SK-N-SH (cell line): ENCODE measurements at regions not wholly inside any gene's neighbourhood (a gene's known extent, or its start where the extent isn't known, plus 50 kb on each side); places are given as distances from the start of the nearest gene placed in this dataset.

Source experiments
- CTCF ChIA-PET: fragments of 300-600, 350-600 bp; formaldehyde crosslinking; extraction: SDS; loops from one replicate; lab custom pipeline; 2021; lab: Yijun Ruan, JAX
- POLR2A ChIA-PET: fragments of 350-600 bp; sonication (Branson Sonifier 250); formaldehyde crosslinking; extraction: SDS; loops from one replicate; lab custom pipeline; 2020; ENCODE audit warnings: antibody characterized with exemption, inconsistent platforms; lab: Yijun Ruan, JAX
- DNase-seq: peaks from one replicate; pipeline ENCODE4 v3.0.0; 2012
- H2AFZ ChIP-seq: fragments of 200-600 bp; sonication (generic); 2 replicates; pipeline ENCODE4 v1.8.1; 2016; ENCODE audit warnings: antibody characterized with exemption, mild to moderate bottlenecking, low read depth
- H3F3A ChIP-seq: fragments of 200-600 bp; sonication (generic); replicated peaks from 2 replicates; pipeline ENCODE3; 2016; ENCODE audit warnings: antibody characterized with exemption, mild to moderate bottlenecking; ENCODE audit not compliant: insufficient read depth
- H3K27ac ChIP-seq, 2 experiments: fragments of 200-500 bp in 1 of 2; fragments of 200-600 bp in 1 of 2; sonication (Bioruptor generic) in 1 of 2; sonication (generic), shearing (Covaris generic) in 1 of 2; 2 replicates each; pipeline versions ENCODE4 v1.5.1 to v1.6.1; 2014 to 2016; ENCODE audit warnings: low read depth in 2 of 2, inconsistent platforms in 1 of 2, low read length in 1 of 2, mild to moderate bottlenecking in 1 of 2, mixed read lengths in 1 of 2
- H3K27me3 ChIP-seq: fragments of 200-600 bp; sonication (generic), shearing (Covaris generic); 2 replicates; pipeline ENCODE4 v1.6.1; 2016; ENCODE audit warnings: mixed run types; ENCODE audit not compliant: insufficient read depth
- H3K36me3 ChIP-seq, 2 experiments: fragments of 200-500 bp in 1 of 2; fragments of 200-600 bp in 1 of 2; sonication (Bioruptor generic) in 1 of 2; sonication (generic) in 1 of 2; replicated peaks in 1 of 2; 2 replicates each; pipeline versions ENCODE3 to v1.5.1; 2014 to 2016; ENCODE audit warnings: low read length in 1 of 2, mild to moderate bottlenecking in 1 of 2; ENCODE audit not compliant: insufficient read depth in 2 of 2, control insufficient read depth in 1 of 2
- H3K4me1 ChIP-seq, 2 experiments: fragments of 200-500 bp in 1 of 2; fragments of 200-600 bp in 1 of 2; sonication (Bioruptor generic) in 1 of 2; sonication (generic), shearing (Covaris generic) in 1 of 2; 2 replicates each; pipeline versions ENCODE4 v1.5.1 to v1.6.1; 2014 to 2016; ENCODE audit warnings: low read depth in 1 of 2, low read length in 1 of 2, mixed run types in 1 of 2; ENCODE audit not compliant: insufficient read depth in 2 of 2, control insufficient read depth in 1 of 2
- H3K4me2 ChIP-seq: fragments of 200-600 bp; sonication (generic), shearing (Covaris generic); 2 replicates; pipeline ENCODE4 v1.6.1; 2017; ENCODE audit warnings: mixed run types
- H3K4me3 ChIP-seq, 2 experiments: fragments of 200-500 bp in 1 of 2; fragments of 200-600 bp in 1 of 2; sonication (Bioruptor generic) in 1 of 2; sonication (generic), shearing (Covaris generic) in 1 of 2; 2 replicates each; pipeline versions ENCODE4 v1.5.1 to v1.8.1; 2014 to 2016; ENCODE audit warnings: low read depth in 2 of 2, inconsistent platforms in 1 of 2, low read length in 1 of 2, mild to moderate bottlenecking in 1 of 2, mixed read lengths in 1 of 2, moderate library complexity in 1 of 2
- H3K79me2 ChIP-seq: fragments of 200-600 bp; sonication (generic); 2 replicates; pipeline ENCODE4 v1.8.1; 2017; ENCODE audit warnings: mild to moderate bottlenecking; ENCODE audit not compliant: insufficient read depth
- H3K9ac ChIP-seq: fragments of 200-600 bp; sonication (generic); 2 replicates; pipeline ENCODE4 v1.6.1; 2017; ENCODE audit warnings: mixed run types
- H3K9me2 ChIP-seq: fragments of 200-600 bp; sonication (generic); 2 replicates; pipeline ENCODE4 v1.6.1; 2017; ENCODE audit warnings: mixed run types
- H3K9me3 ChIP-seq: fragments of 200-600 bp; sonication (generic); 2 replicates; pipeline ENCODE4 v1.6.1; 2017; ENCODE audit warnings: mixed run types, mild to moderate bottlenecking, moderate library complexity
- H4K20me1 ChIP-seq: fragments of 200-600 bp; sonication (generic); 2 replicates; pipeline ENCODE4 v1.6.1; 2017; ENCODE audit warnings: mild to moderate bottlenecking, mixed run types; ENCODE audit not compliant: insufficient read depth
- FOXJ3 ChIP-seq: sonication (generic); formaldehyde crosslinking; IDR thresholded peaks from 2 replicates; pipeline ENCODE4 v1.5.1; 2020; ENCODE audit warnings: mild to moderate bottlenecking, missing genetic modification reagents
- FOXM1 ChIP-seq: IDR thresholded peaks from 2 replicates; pipeline ENCODE4 v1.4.0; 2012; ENCODE audit warnings: low read depth, mild to moderate bottlenecking
- MEF2A ChIP-seq: IDR thresholded peaks from 2 replicates; pipeline ENCODE4 v1.4.0; 2012; ENCODE audit warnings: low read depth, borderline replicate concordance
- SIN3A ChIP-seq: IDR thresholded peaks from 2 replicates; pipeline ENCODE4 v1.6.1; 2012; ENCODE audit warnings: low read depth, mild to moderate bottlenecking, low read length, moderate library complexity, borderline replicate concordance
- WGBS: methylation state at CpG from one replicate; pipeline ENCODE4 v1.1.6; 2017; ENCODE audit warnings: low lambda C conversion rate; 5-methylcytosine and 5-hydroxymethylcytosine counted together
- TF ChIP-seq, protein P1 (sequence below): IDR thresholded peaks from 2 replicates; pipeline ENCODE4 v1.4.0; 2012; ENCODE audit warnings: low read depth, borderline replicate concordance
- TF ChIP-seq, protein P2 (sequence below): IDR thresholded peaks from 2 replicates; pipeline ENCODE4 v1.4.0; 2012; ENCODE audit warnings: low read depth, borderline replicate concordance

DNA sequence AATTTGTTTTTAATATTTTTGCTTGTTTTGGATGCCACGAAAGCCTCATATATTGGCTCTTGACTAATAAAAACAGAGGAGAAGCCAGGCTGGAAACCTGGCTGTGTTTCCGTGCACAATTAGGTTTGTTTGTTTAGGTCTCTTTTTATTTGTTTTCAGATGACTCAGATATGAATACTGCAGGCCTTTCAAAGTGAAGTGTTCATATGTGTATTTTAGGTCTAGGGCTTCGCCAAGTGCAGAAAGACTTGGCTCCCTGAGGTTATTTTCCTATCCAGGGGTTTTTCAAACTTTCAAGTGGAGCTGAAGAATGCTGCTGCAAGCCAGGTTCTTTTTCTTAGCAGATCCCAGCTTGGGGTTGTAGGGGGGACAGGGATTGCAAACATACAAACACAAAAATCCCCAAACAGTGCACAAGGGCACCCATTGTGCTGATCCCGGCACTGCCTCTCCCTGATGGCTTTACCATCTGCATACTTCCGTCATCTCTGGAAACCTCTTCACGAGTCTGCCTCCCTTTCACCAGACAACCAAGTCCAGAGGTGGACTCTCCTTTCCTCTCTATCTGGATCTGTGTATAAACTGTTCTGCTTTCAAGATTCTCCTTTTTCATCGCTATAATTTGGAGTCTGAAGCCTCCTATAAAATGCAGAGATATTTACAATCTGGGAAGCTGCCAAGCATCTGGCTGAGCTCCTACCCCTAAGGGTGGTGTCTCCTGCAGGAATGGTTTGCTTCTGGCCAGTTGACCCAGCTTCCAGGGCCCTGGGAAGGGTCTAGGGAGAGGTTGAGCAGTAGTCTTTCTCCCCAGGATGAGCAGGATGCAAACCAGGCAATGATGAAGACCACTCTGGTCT, 108.6 kb downstream of the SMIM20 start:
- Histone ChIP-seq H3K9me2 (no peaks in the 10 kb centered on the region), H3K9me3 (no peaks in the 10 kb centered on the region), H3K4me1 (peaks cover 0 to 7% of the 10 kb centered on the region in 2 experiments; a peak in 2 of 4 replicates), H3F3A (no peaks in the 10 kb centered on the region), H3K36me3 (no peaks in the 10 kb centered on the region), H3K79me2 (no peaks in the 10 kb centered on the region), H3K27ac (no peak overlapping the region), H4K20me1 (no peaks in the 10 kb centered on the region), H3K27me3 (no peaks in the 10 kb centered on the region), H3K4me3 (peak overlapping the region in 1 of 2 experiments; percentile 33; a peak in 1 of 4 replicates), H3K9ac (no peak overlapping the region), H3K4me2 (peak overlapping the region; percentile 39; the same call in 1 of the 2 replicates), H2AFZ (no peak overlapping the region)
- no peak for TF ChIP-seq FOXM1
- CTCF ChIA-PET: interaction anchor here (0.8 to 1.5 kb wide), 4 partner anchors 24 to 388 kb away, joined by 3 read pairs; no protein-coding TSS in a partner anchor
- DNase-seq: no peak
- POLR2A ChIA-PET: no interaction called here
- 48% methylated on average over 7 of the region's 7 CpGs for WGBS

DNA sequence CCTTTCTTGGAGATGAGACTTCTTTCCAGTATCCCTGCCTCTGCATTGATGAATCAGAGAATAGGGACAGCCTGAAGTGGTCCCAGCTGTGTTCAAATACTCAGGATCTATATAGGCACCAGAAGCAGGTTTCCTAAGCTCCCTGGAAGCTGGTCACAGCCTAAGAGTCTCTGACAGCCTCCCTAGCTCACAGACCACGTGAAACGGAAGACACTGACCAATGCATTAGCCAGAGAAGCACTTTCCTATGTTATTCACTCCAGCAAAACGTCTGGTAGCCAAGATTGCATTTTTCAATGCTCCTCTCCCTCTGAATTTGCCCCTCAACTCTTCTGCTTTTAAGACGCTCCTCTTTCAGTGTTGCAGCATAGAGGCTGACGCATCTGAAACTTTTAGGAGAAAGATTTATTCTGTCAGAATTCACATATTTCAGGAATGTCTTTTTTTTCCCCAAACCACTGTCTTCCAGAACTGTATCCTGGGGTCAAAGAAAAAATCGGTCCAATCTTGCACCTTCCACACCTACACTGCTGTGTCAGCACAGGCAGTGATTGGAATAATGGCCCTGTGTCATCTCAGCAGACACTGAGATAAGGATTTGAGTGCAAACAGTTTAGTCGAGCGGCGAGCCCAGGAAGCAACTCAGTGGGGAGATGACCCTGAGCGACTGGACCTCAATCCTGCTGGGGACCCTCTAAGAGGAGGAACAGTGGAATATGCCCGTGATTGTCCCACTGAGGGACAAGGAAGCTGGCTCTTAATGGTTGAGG, 109.4 kb downstream of the SMIM20 start:
- Histone ChIP-seq H3K4me2 (no peak overlapping the region; the same call in 1 of the 2 replicates), H4K20me1 (no peaks in the 10 kb centered on the region), H3K27ac (no peak overlapping the region), H3K9ac (no peak overlapping the region), H3K79me2 (no peaks in the 10 kb centered on the region), H2AFZ (no peak overlapping the region), H3K36me3 (no peaks in the 10 kb centered on the region), H3K27me3 (no peaks in the 10 kb centered on the region), H3F3A (no peaks in the 10 kb centered on the region), H3K9me3 (no peaks in the 10 kb centered on the region), H3K4me1 (peaks cover 0 to 7% of the 10 kb centered on the region in 2 experiments; a peak in 2 of 4 replicates), H3K9me2 (no peaks in the 10 kb centered on the region), H3K4me3 (no peak overlapping the region; a peak in 1 of 4 replicates)
- ChIA-PET CTCF (interaction anchor here (1.2 to 1.5 kb wide), 2 partner anchors 386 to 387 kb away, joined by 3 read pairs; no protein-coding TSS in a partner anchor), POLR2A (no interaction called here)
- no peak for TF ChIP-seq FOXM1
- TF ChIP-seq, protein P1, sequence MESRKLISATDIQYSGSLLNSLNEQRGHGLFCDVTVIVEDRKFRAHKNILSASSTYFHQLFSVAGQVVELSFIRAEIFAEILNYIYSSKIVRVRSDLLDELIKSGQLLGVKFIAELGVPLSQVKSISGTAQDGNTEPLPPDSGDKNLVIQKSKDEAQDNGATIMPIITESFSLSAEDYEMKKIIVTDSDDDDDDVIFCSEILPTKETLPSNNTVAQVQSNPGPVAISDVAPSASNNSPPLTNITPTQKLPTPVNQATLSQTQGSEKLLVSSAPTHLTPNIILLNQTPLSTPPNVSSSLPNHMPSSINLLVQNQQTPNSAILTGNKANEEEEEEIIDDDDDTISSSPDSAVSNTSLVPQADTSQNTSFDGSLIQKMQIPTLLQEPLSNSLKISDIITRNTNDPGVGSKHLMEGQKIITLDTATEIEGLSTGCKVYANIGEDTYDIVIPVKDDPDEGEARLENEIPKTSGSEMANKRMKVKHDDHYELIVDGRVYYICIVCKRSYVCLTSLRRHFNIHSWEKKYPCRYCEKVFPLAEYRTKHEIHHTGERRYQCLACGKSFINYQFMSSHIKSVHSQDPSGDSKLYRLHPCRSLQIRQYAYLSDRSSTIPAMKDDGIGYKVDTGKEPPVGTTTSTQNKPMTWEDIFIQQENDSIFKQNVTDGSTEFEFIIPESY: no peak
- TF ChIP-seq, protein P2, sequence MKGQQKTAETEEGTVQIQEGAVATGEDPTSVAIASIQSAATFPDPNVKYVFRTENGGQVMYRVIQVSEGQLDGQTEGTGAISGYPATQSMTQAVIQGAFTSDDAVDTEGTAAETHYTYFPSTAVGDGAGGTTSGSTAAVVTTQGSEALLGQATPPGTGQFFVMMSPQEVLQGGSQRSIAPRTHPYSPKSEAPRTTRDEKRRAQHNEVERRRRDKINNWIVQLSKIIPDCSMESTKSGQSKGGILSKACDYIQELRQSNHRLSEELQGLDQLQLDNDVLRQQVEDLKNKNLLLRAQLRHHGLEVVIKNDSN: no peak
- TF ChIP-seq FOXJ3 (CRISPR knock-in tag): no peak
- no peak for TF ChIP-seq MEF2A
- TF ChIP-seq SIN3A: no peak
- DNase-seq: no peak
- 53% methylated on average over 11 of the region's 11 CpGs for WGBS
